ENCODE measurements at regions not wholly inside any gene's neighbourhood (a gene's known extent, or its start where the extent isn't known, plus 50 kb on each side); places are given as distances from the start of the nearest gene placed in this dataset.

DNA sequence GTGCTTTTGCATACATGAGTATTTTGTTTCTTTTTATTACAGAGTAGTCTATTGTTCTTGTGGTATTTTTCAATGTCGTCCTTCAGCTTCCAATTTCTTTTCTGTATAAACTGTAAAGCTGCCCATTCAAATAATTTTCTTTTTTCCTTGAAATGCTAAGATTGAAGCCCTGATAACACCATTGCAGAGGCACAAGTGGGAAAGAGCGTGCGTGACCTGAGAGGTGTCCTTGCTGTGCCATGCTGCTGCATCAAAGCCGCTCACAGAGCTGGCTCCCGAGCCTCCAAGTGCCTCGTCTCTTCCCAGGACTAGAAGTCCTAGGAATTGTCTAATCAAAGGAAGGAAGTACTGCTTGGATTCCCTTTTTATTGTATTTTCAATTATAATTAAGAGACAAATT, 101.9 kb upstream of the PFN2 start:
- DNase-seq (ENCODE audit: low spot score): no peak
- H3K27ac ChIP-seq: no peak overlapping the region
- TF ChIP-seq, protein P1, sequence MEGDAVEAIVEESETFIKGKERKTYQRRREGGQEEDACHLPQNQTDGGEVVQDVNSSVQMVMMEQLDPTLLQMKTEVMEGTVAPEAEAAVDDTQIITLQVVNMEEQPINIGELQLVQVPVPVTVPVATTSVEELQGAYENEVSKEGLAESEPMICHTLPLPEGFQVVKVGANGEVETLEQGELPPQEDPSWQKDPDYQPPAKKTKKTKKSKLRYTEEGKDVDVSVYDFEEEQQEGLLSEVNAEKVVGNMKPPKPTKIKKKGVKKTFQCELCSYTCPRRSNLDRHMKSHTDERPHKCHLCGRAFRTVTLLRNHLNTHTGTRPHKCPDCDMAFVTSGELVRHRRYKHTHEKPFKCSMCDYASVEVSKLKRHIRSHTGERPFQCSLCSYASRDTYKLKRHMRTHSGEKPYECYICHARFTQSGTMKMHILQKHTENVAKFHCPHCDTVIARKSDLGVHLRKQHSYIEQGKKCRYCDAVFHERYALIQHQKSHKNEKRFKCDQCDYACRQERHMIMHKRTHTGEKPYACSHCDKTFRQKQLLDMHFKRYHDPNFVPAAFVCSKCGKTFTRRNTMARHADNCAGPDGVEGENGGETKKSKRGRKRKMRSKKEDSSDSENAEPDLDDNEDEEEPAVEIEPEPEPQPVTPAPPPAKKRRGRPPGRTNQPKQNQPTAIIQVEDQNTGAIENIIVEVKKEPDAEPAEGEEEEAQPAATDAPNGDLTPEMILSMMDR (conservative IDR thresholded peaks at IDR 0.05; ENCODE audit: low read depth): no peak
- CTCF ChIA-PET: no interaction called here
- POLR2A ChIA-PET (ENCODE audit: low non-redundant PET): no interaction called here

- TF ChIP-seq, protein P1 (conservative IDR thresholded peaks at IDR 0.05; ENCODE audit: low read depth): no peak
- no peak overlapping the region for H3K27ac ChIP-seq
- CTCF ChIA-PET: interaction anchor here (0.6 kb wide), 1 partner anchor 49 kb away, joined by 4 read pairs; no protein-coding TSS in a partner anchor
- no peak for DNase-seq (ENCODE audit: low spot score)
- POLR2A ChIA-PET (ENCODE audit: low non-redundant PET): no interaction called here
Measured at GRCh38 chr3:150070271-150070670, 99.6 kb upstream of the PFN2 start.

DNA sequence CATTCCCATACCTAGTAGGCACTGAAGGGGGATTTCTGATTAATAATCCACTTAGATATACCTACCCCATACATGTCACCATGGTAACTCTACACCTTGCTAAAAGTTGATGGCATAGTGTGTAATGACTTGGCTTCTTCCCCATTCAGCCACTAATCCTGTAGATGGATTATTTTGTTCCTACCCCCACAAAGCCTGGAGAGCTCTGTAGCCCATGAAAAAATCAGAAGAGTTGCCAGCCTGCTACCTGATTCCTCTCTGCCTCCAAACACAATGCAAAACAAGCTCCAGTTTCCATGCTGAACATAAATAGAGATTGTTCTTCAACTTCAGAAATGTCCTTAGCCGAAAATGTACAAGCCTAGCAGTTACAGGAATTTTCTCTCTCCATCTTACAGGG, 98.9 kb upstream of the PFN2 start:
- ChIA-PET POLR2A (ENCODE audit: low non-redundant PET) (no interaction called here), CTCF (interaction anchor here (0.7 kb wide), 1 partner anchor 158 kb away, joined by 4 read pairs; no protein-coding TSS in a partner anchor)

GRCh38 chr3:150069154-150069527, 98.4 kb upstream of the PFN2 start:
- no peak for DNase-seq (ENCODE audit: low spot score)
- H3K27ac ChIP-seq: no peak overlapping the region
- ChIA-PET POLR2A (ENCODE audit: low non-redundant PET) (no interaction called here), CTCF (interaction anchor here (0.7 kb wide), 1 partner anchor 158 kb away, joined by 4 read pairs; no protein-coding TSS in a partner anchor)
- TF ChIP-seq, protein P1 (conservative IDR thresholded peaks at IDR 0.05; ENCODE audit: low read depth): no peak

More for the DNA sequence above, 98.9 kb upstream of the PFN2 start:
- no peak for DNase-seq (ENCODE audit: low spot score)
- TF ChIP-seq, protein P1 (conservative IDR thresholded peaks at IDR 0.05; ENCODE audit: low read depth): no peak
- H3K27ac ChIP-seq: no peak overlapping the region

DNA sequence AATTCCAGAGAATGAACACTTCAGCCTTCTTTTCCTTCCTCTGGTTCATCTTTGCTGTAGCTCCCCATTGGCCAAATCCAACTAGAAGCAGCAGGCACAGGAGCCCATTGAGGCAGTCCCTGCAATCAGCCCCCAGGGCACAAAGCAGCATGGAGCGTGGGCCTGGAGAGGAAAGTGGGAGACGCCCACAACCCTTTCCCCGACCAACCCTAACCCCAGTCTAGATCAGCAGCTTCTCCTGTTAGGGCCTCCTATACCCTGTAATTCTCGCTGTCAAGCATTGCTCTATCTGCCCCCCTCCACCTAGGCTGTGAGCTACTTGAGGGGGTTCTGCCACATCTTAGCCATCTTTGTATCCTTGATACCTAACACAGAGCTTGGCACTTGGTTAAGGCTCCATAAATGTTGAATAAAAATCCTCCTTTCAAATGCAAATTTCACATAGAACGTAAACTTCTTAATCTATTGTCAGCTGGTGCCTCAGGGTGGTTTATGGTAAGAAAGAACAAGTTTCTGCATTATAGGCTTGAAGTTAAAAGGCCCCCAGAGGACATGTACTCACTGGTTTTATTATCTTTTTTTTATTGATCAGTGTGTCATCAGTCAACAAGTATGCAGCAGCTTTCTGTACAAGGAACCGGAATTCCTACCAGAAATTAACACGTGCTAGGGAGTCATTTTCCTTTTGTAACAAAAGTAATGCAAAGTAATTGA, 97.9 kb upstream of the PFN2 start:
- no peak overlapping the region for H3K27ac ChIP-seq
- ChIA-PET POLR2A (ENCODE audit: low non-redundant PET) (no interaction called here), CTCF (no interaction called here)
- peak; percentile 52 for DNase-seq (ENCODE audit: low spot score)
- TF ChIP-seq, protein P1 (conservative IDR thresholded peaks at IDR 0.05; ENCODE audit: low read depth): no peak

GRCh38 chr3:150067561-150067960, 96.9 kb upstream of the PFN2 start:
- no peak for DNase-seq (ENCODE audit: low spot score)
- POLR2A ChIA-PET (ENCODE audit: low non-redundant PET): no interaction called here
- CTCF ChIA-PET: no interaction called here

More at GRCh38 chr3:150067561-150067960, 96.9 kb upstream of the PFN2 start:
- H3K27ac ChIP-seq: no peak overlapping the region
- TF ChIP-seq, protein P1 (conservative IDR thresholded peaks at IDR 0.05; ENCODE audit: low read depth): no peak

Data from RWPE1 (cell line).